IPS-15b (cell line): ENCODE measurements at regions not wholly inside any gene's neighbourhood (a gene's known extent, or its start where the extent isn't known, plus 50 kb on each side); places are given as distances from the start of the nearest gene placed in this dataset.

Experiments used
- H3K27me3 ChIP-seq: one replicate; pipeline ENCODE4 v1.6.1; 2013; ENCODE audit warnings: low read length; ENCODE audit not compliant: control insufficient read depth, insufficient read depth
- H3K36me3 ChIP-seq: one replicate; pipeline ENCODE4 v1.6.1; 2013; ENCODE audit warnings: low read length; ENCODE audit not compliant: control insufficient read depth, insufficient read depth
- H3K4me1 ChIP-seq: one replicate; pipeline ENCODE4 v1.6.1; 2013; ENCODE audit warnings: mild to moderate bottlenecking, low read length; ENCODE audit not compliant: control insufficient read depth, insufficient read depth
- H3K4me3 ChIP-seq: one replicate; pipeline ENCODE4 v1.5.1; 2013; ENCODE audit warnings: low read depth, low read length
- H3K9ac ChIP-seq: one replicate; pipeline ENCODE4 v1.6.1; 2013; ENCODE audit warnings: low read depth, mild to moderate bottlenecking, low read length
- H3K9me3 ChIP-seq: one replicate; pipeline ENCODE4 v1.6.1; 2013; ENCODE audit warnings: mild to moderate bottlenecking, low read length; ENCODE audit not compliant: control insufficient read depth, insufficient read depth

- Histone ChIP-seq H3K9ac (no peak overlapping the region), H3K36me3 (no peaks in the 10 kb centered on the region)
Measured at GRCh38 chr10:129416155-129416554, 50.9 kb upstream of the MGMT start.

GRCh38 chr10:129416956-129417765 is 49.9 kb upstream of the MGMT start:
- Histone ChIP-seq H3K9me3 (no peaks in the 10 kb centered on the region), H3K27me3 (no peaks in the 10 kb centered on the region), H3K4me3 (no peak overlapping the region), H3K9ac (no peak overlapping the region), H3K4me1 (no peaks in the 10 kb centered on the region), H3K36me3 (no peaks in the 10 kb centered on the region)

More at GRCh38 chr10:129416155-129416554, 50.9 kb upstream of the MGMT start:
- Histone ChIP-seq H3K9me3 (no peaks in the 10 kb centered on the region), H3K4me1 (no peaks in the 10 kb centered on the region), H3K27me3 (no peaks in the 10 kb centered on the region), H3K4me3 (no peak overlapping the region)
